ENCODE measurements at regions not wholly inside any gene's neighbourhood (a gene's known extent, or its start where the extent isn't known, plus 50 kb on each side); places are given as distances from the start of the nearest gene placed in this dataset.

DNA sequence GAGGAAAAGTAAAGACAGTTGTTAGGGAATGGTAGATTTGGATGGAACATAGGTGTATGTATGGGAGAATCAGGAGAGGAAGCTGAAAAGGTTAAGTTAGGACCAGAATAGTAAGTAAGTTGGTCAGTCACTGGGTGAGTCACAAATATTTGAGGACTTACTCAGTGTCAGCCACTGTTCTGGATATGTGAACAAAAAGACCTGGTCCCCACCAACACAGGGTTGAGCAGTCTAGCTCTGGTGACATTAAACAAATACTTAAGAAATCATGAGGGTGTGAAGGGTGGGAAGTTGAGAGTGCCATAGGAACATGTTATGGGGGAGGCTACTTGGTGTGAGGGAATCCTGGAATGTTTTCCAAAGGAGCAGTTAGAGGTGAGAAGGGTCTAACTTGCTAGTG, 246.9 kb downstream of the PTEN start:
- no peaks in the 10 kb centered on the region for H3K4me1 ChIP-seq (ENCODE audit: control insufficient read depth, insufficient read depth, low read length)
- no peaks in the 10 kb centered on the region for H3K27me3 ChIP-seq (ENCODE audit: control insufficient read depth, insufficient read depth, low read length)
- CTCF ChIA-PET = no interaction called here
- H3K4me3 ChIP-seq (ENCODE audit: low read depth in 2 of 2, low read length in 2 of 2) = no peak overlapping the region
- no peak overlapping the region for H3K27ac ChIP-seq (ENCODE audit: low read length)
- DNase-seq (ENCODE audit: low read depth, low spot score) = peak; percentile 46
- no peaks in the 10 kb centered on the region for H3K9me3 ChIP-seq (ENCODE audit: control insufficient read depth, insufficient read depth, low read depth, low read length)
- ATAC-seq = peak; percentile 87
- intact Hi-C loops (cut with micrococcal nuclease; ENCODE audit: unreplicated experiment) (no loop called here), in situ Hi-C loops (cut with HindIII; ENCODE audit: low pct_unique_long_range_greater_than_20kb, low sequenced_read_pairs) (no loop called here)
- POLR2A ChIA-PET = no interaction called here
- no peaks in the 10 kb centered on the region for H3K36me3 ChIP-seq (ENCODE audit: control insufficient read depth, insufficient read depth, low read length)
- BruUV-seq (replicated peaks) = no TSS peak
- TF ChIP-seq, protein P1, sequence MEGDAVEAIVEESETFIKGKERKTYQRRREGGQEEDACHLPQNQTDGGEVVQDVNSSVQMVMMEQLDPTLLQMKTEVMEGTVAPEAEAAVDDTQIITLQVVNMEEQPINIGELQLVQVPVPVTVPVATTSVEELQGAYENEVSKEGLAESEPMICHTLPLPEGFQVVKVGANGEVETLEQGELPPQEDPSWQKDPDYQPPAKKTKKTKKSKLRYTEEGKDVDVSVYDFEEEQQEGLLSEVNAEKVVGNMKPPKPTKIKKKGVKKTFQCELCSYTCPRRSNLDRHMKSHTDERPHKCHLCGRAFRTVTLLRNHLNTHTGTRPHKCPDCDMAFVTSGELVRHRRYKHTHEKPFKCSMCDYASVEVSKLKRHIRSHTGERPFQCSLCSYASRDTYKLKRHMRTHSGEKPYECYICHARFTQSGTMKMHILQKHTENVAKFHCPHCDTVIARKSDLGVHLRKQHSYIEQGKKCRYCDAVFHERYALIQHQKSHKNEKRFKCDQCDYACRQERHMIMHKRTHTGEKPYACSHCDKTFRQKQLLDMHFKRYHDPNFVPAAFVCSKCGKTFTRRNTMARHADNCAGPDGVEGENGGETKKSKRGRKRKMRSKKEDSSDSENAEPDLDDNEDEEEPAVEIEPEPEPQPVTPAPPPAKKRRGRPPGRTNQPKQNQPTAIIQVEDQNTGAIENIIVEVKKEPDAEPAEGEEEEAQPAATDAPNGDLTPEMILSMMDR (IDR thresholded peaks at IDR 0.05) = no peak
- TF ChIP-seq POLR2AphosphoS5 (IDR thresholded peaks at IDR 0.05; ENCODE audit: low read depth, low read length) (no peak), TCF7L2 (IDR thresholded peaks at IDR 0.05; ENCODE audit: low read depth, low read length) (no peak), SIN3A (IDR thresholded peaks at IDR 0.05; ENCODE audit: borderline replicate concordance, insufficient read depth, low read depth, low read length) (no peak)
- TF ChIP-seq, protein P2, sequence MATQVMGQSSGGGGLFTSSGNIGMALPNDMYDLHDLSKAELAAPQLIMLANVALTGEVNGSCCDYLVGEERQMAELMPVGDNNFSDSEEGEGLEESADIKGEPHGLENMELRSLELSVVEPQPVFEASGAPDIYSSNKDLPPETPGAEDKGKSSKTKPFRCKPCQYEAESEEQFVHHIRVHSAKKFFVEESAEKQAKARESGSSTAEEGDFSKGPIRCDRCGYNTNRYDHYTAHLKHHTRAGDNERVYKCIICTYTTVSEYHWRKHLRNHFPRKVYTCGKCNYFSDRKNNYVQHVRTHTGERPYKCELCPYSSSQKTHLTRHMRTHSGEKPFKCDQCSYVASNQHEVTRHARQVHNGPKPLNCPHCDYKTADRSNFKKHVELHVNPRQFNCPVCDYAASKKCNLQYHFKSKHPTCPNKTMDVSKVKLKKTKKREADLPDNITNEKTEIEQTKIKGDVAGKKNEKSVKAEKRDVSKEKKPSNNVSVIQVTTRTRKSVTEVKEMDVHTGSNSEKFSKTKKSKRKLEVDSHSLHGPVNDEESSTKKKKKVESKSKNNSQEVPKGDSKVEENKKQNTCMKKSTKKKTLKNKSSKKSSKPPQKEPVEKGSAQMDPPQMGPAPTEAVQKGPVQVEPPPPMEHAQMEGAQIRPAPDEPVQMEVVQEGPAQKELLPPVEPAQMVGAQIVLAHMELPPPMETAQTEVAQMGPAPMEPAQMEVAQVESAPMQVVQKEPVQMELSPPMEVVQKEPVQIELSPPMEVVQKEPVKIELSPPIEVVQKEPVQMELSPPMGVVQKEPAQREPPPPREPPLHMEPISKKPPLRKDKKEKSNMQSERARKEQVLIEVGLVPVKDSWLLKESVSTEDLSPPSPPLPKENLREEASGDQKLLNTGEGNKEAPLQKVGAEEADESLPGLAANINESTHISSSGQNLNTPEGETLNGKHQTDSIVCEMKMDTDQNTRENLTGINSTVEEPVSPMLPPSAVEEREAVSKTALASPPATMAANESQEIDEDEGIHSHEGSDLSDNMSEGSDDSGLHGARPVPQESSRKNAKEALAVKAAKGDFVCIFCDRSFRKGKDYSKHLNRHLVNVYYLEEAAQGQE (IDR thresholded peaks at IDR 0.05; ENCODE audit: insufficient read depth in 1 of 2, low read depth in 2 of 2, low read length in 1 of 2) = no peak

DNA sequence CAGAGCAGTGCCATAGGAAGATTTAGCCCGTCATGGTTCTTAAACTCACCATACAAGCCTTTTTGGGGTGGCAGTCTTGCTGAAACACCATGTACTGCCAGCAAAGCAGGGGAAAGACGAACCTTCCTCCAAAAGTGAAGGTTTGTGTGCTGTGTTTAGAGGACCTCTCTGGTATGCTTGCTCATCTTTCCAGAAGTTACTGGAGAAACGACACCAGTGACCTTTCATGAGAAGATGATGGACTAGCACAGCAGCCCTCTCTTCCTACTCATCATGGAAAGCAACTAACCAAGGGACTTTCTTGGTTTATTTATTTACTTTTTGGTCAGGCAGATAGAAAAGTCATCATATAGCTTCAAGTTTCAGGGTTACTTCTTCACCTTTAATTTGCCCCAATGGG, 247.4 kb downstream of the PTEN start:
- H3K36me3 ChIP-seq (ENCODE audit: control insufficient read depth, insufficient read depth, low read length) = no peaks in the 10 kb centered on the region
- ChIA-PET CTCF (no interaction called here), POLR2A (no interaction called here)
- no TSS peak for BruUV-seq (replicated peaks)
- DNase-seq (ENCODE audit: low read depth, low spot score) = no peak
- H3K4me3 ChIP-seq (ENCODE audit: low read depth in 2 of 2, low read length in 2 of 2) = no peak overlapping the region
- ATAC-seq = no peak
- no peaks in the 10 kb centered on the region for H3K9me3 ChIP-seq (ENCODE audit: control insufficient read depth, insufficient read depth, low read depth, low read length)
- intact Hi-C loops (cut with micrococcal nuclease; ENCODE audit: unreplicated experiment) = no loop called here
- H3K27me3 ChIP-seq (ENCODE audit: control insufficient read depth, insufficient read depth, low read length) = no peaks in the 10 kb centered on the region; the same call in 1 of the 2 replicates
- TF ChIP-seq TCF7L2 (IDR thresholded peaks at IDR 0.05; ENCODE audit: low read depth, low read length) = no peak
- H3K4me1 ChIP-seq (ENCODE audit: control insufficient read depth, insufficient read depth, low read length) = no peaks in the 10 kb centered on the region
- in situ Hi-C loops (cut with HindIII; ENCODE audit: low pct_unique_long_range_greater_than_20kb, low sequenced_read_pairs) = no loop called here
- H3K27ac ChIP-seq (ENCODE audit: low read length) = no peak overlapping the region

DNA sequence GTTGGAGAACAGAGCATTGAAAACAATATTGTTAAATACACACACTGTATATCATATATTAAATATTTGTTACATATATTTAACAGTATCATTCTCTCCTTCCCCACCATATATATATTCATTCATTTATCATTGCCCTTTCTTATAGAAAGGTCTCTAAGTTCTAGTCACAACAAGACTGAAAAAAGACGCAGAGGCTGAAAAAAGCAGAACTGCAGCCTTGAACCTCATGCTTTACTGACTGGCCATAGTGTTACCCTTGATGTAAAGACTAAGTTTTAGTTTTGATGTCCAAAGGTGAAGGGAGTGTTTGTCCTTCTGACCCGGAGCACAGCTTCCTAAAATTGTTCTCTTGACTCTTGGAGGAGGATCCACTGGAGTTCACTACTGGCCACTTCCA, 247.9 kb downstream of the PTEN start:
- Histone ChIP-seq H3K36me3 (ENCODE audit: control insufficient read depth, insufficient read depth, low read length) (no peaks in the 10 kb centered on the region), H3K27me3 (ENCODE audit: control insufficient read depth, insufficient read depth, low read length) (no peaks in the 10 kb centered on the region; the same call in 1 of the 2 replicates), H3K9me3 (ENCODE audit: control insufficient read depth, insufficient read depth, low read depth, low read length) (no peaks in the 10 kb centered on the region), H3K4me1 (ENCODE audit: control insufficient read depth, insufficient read depth, low read length) (no peaks in the 10 kb centered on the region), H3K27ac (ENCODE audit: low read length) (no peak overlapping the region), H3K4me3 (ENCODE audit: low read depth in 2 of 2, low read length in 2 of 2) (no peak overlapping the region)
- no TSS peak for BruUV-seq (replicated peaks)
- in situ Hi-C loops (cut with HindIII; ENCODE audit: low pct_unique_long_range_greater_than_20kb, low sequenced_read_pairs) = no loop called here
- POLR2A ChIA-PET = no interaction called here
- DNase-seq (ENCODE audit: low read depth, low spot score) (no peak), ATAC-seq (no peak)
- CTCF ChIA-PET = no interaction called here
- TF ChIP-seq, protein P1 (IDR thresholded peaks at IDR 0.05) = no peak
- TF ChIP-seq, protein P2 (IDR thresholded peaks at IDR 0.05; ENCODE audit: insufficient read depth in 1 of 2, low read depth in 2 of 2, low read length in 1 of 2) = no peak
- no peak for TF ChIP-seq SIN3A (IDR thresholded peaks at IDR 0.05; ENCODE audit: borderline replicate concordance, insufficient read depth, low read depth, low read length)
- TF ChIP-seq TCF7L2 (IDR thresholded peaks at IDR 0.05; ENCODE audit: low read depth, low read length) = no peak
- TF ChIP-seq POLR2AphosphoS5 (IDR thresholded peaks at IDR 0.05; ENCODE audit: low read depth, low read length) = no peak
- intact Hi-C loops (cut with micrococcal nuclease; ENCODE audit: unreplicated experiment) = no loop called here

Data from Panc1 (cell line).